Sigmoid colon (tissue), 6 donors: ENCODE measurements at regions not wholly inside any gene's neighbourhood (a gene's known extent, or its start where the extent isn't known, plus 50 kb on each side); places are given as distances from the start of the nearest gene placed in this dataset.

Experiments used
- DNase-seq: peaks from one replicate; pipeline ENCODE4 v3.0.0-alpha.2; 2019
- H3K27ac ChIP-seq, 4 donors: fragments of 200-600 bp; sonication (generic); one replicate each; pipeline ENCODE4 v1.5.1; 2016 to 2019; ENCODE audit warnings: mild to moderate bottlenecking in 1 of 4
- H3K27me3 ChIP-seq, 3 donors: fragments of 200-600 bp; sonication (generic); one replicate each; pipeline ENCODE4 v1.5.1; 2019; ENCODE audit warnings: mild to moderate bottlenecking in 1 of 3
- H3K36me3 ChIP-seq, 4 donors: fragments of 200-600 bp; sonication (generic); one replicate each; pipeline ENCODE4 v1.5.1; 2016 to 2019
- H3K4me1 ChIP-seq, 4 donors: fragments of 200-600 bp; sonication (generic); one replicate each; pipeline ENCODE4 v1.5.1; 2017 to 2019
- H3K4me3 ChIP-seq, 4 donors: fragments of 200-600 bp; sonication (generic); one replicate each; pipeline ENCODE4 v1.5.1; 2017 to 2019; ENCODE audit warnings: mild to moderate bottlenecking in 2 of 4, moderate library complexity in 1 of 4
- H3K9me3 ChIP-seq, 4 donors: fragments of 200-600 bp in 3 of 4; sonication (generic) in 3 of 4; one replicate each; pipeline versions ENCODE4 v1.5.1 to v1.6.1; 2013 to 2019
- EP300 ChIP-seq, 4 donors: sonication (generic); formaldehyde crosslinking; IDR thresholded peaks; one replicate each; pipeline ENCODE4 v1.6.1; 2017; ENCODE audit warnings: antibody characterized with exemption in 4 of 4
- POLR2A ChIP-seq, 2 donors: fragments of 450-650 bp; IDR thresholded peaks; one replicate each; pipeline ENCODE4 v1.6.1; 2016; ENCODE audit warnings: antibody characterized with exemption in 2 of 2, mild to moderate bottlenecking in 2 of 2, moderate library complexity in 2 of 2
- POLR2AphosphoS5 ChIP-seq, 4 donors: sonication (generic); formaldehyde crosslinking; IDR thresholded peaks; one replicate each; pipeline ENCODE4 v1.6.1; 2017; ENCODE audit warnings: antibody characterized with exemption in 4 of 4
- WGBS, 2 donors: extraction: QIAGEN DNeasy Blood & Tissue Kit; methylation state at CpG; one replicate each; pipeline ENCODE4 v1.1.7; 2013; 5-methylcytosine and 5-hydroxymethylcytosine counted together
- intact Hi-C: fragments of 100-400 bp; cut with DNase I; formaldehyde crosslinking; loops from one replicate; pipeline ENCODE4 v1.15.1; 2023
- TF ChIP-seq, protein P1 (sequence below), 4 experiments: fragments of 450-650 bp in 3 of 4; fragments of 200-600 bp in 1 of 4; IDR thresholded peaks; one replicate each; pipeline ENCODE4 v1.5.1; 2016 to 2019; ENCODE audit warnings: antibody characterized with exemption in 4 of 4, mild to moderate bottlenecking in 3 of 4, moderate library complexity in 2 of 4
- donor health status: healthy with polysubstance abuse.
- donor health status: healthy.

DNA sequence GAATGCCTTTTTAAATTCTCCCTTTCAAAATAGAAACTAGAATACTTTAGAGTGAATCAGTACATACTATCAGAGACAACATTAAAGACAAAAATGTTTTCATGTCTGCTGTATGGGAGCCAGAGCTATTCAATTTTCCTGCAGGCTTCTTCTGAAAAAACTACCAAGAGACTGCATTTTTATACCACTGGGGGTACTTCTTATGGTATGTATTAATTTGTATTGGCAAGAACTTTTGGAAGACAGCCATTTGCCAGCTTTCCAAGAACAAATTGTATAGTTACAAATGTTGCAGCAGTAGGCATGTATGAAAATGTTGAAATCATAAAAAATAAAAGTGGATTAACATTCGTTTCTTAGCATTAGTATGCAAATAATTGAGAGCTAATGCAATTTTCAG lies 1010.0 kb upstream of the CADM2 start:
- DNase-seq, result no peak
- intact Hi-C loops, result no loop called here
- no peaks in the 10 kb centered on the region for H3K4me1 ChIP-seq
- 75 to 79% methylated on average over 1 of the region's 1 CpG for WGBS, 2 donors
- no peaks in the 10 kb centered on the region for H3K36me3 ChIP-seq
- no peak overlapping the region for H3K27ac ChIP-seq
- TF ChIP-seq, protein P1, sequence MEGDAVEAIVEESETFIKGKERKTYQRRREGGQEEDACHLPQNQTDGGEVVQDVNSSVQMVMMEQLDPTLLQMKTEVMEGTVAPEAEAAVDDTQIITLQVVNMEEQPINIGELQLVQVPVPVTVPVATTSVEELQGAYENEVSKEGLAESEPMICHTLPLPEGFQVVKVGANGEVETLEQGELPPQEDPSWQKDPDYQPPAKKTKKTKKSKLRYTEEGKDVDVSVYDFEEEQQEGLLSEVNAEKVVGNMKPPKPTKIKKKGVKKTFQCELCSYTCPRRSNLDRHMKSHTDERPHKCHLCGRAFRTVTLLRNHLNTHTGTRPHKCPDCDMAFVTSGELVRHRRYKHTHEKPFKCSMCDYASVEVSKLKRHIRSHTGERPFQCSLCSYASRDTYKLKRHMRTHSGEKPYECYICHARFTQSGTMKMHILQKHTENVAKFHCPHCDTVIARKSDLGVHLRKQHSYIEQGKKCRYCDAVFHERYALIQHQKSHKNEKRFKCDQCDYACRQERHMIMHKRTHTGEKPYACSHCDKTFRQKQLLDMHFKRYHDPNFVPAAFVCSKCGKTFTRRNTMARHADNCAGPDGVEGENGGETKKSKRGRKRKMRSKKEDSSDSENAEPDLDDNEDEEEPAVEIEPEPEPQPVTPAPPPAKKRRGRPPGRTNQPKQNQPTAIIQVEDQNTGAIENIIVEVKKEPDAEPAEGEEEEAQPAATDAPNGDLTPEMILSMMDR (IDR thresholded peaks at IDR 0.05), result no peak
- TF ChIP-seq POLR2AphosphoS5 (IDR thresholded peaks at IDR 0.05), result no peak
- no peak for TF ChIP-seq POLR2A (IDR thresholded peaks at IDR 0.05)
- TF ChIP-seq EP300 (IDR thresholded peaks at IDR 0.05), result no peak
- H3K4me3 ChIP-seq, result no peak overlapping the region
- H3K27me3 ChIP-seq, result no peaks in the 10 kb centered on the region
- no peaks in the 10 kb centered on the region for H3K9me3 ChIP-seq

DNA sequence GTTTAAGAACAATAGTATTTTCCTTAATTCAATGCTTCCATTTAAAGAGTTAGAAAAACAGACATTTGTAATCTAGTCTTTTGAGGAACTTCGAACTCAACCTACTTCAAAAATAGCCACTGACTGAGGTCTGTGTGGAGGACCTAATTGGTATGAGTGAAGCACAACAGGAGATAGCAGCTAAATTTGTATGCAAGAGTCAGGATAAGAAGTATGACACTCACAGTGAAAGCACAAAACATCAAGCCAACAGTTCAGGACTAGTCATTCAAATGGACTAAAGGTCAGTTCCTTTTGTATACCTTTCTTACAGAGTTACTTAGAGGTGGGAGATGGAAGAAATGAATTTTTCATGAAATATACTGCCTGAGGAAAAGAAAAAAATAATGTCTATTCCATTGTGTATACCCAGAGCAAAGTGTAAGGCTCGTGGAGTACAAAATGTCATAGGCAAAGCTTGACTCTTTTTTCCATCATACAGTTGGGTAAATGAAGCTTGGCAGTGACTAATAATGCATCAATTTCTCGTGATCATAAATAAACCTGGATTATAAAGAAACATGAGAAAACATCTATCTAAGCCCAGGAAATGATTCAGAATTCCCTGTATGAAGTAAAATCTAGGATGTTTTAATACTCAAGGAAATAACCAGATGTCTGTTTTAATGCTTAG lies 1005.2 kb upstream of the CADM2 start:
- Histone ChIP-seq H3K4me3 (no peak overlapping the region), H3K9me3 (no peaks in the 10 kb centered on the region), H3K36me3 (no peaks in the 10 kb centered on the region), H3K4me1 (no peaks in the 10 kb centered on the region), H3K27me3 (no peaks in the 10 kb centered on the region), H3K27ac (no peak overlapping the region)
- intact Hi-C loops, result no loop called here
- 53 to 75% methylated on average over 3 of the region's 3 CpGs for WGBS, 2 donors
- TF ChIP-seq POLR2AphosphoS5 (IDR thresholded peaks at IDR 0.05), result no peak
- DNase-seq, result no peak

DNA sequence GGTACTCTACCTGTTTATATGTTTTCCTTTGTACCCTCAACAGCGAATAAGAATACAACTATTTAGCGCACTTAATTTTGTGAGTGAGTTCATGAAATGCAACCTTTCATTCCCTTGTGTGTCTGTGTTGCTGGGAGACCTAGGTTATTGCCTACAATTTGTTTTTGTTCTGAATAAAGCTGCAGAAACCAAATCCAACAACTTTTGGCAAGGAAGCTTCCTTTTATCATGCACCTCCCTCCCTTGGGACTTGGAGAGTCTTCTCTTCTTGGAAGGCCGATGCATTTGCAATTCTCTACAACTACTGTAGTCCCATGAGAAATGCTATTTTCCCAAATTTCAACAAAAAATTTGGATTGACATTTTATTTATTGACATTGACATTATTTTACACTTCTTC lies 1002.4 kb upstream of the CADM2 start:
- H3K27me3 ChIP-seq, result no peaks in the 10 kb centered on the region
- 85 to 87% methylated on average over 3 of the region's 3 CpGs for WGBS, 2 donors
- intact Hi-C loops, result no loop called here

DNA sequence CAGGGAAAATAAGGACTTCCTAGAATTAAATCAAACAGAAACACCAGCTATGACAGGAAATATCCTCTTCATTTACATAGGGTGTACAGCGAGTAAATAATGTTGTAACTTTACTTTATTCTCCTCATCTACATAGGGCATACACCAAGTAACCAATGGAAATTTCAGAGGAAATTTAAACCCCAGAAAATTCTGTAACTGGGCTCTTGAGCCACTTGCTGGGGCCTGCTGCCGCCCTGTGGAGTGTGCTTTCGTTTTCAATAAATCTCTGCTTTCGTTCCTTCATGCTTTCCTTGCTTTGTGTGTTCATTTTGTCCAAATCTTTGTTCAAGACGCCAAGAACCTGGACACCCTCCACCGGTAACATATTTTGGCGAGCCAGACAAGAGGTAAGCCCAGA lies 990.4 kb upstream of the CADM2 start:
- WGBS, 2 donors, result 79 to 85% methylated on average over 7 of the region's 7 CpGs
- no peak overlapping the region for H3K4me3 ChIP-seq
- no peaks in the 10 kb centered on the region for H3K4me1 ChIP-seq
- H3K9me3 ChIP-seq, result peaks cover 0 to 2% (median 0%) of the 10 kb centered on the region in 4 donors
- intact Hi-C loops, result no loop called here
- DNase-seq, result no peak
- H3K27ac ChIP-seq, result no peak overlapping the region
- H3K27me3 ChIP-seq, result no peaks in the 10 kb centered on the region
- TF ChIP-seq, protein P1 (IDR thresholded peaks at IDR 0.05), result no peak
- TF ChIP-seq POLR2AphosphoS5 (IDR thresholded peaks at IDR 0.05) (no peak), POLR2A (IDR thresholded peaks at IDR 0.05) (no peak), EP300 (IDR thresholded peaks at IDR 0.05) (no peak)
- H3K36me3 ChIP-seq, result no peaks in the 10 kb centered on the region

More for the DNA sequence above, 1002.4 kb upstream of the CADM2 start:
- Histone ChIP-seq H3K9me3 (no peaks in the 10 kb centered on the region), H3K4me3 (no peak overlapping the region), H3K36me3 (no peaks in the 10 kb centered on the region), H3K4me1 (no peaks in the 10 kb centered on the region), H3K27ac (no peak overlapping the region)
- DNase-seq, result no peak
- TF ChIP-seq, protein P1 (IDR thresholded peaks at IDR 0.05), result no peak
- TF ChIP-seq POLR2A (IDR thresholded peaks at IDR 0.05) (no peak), EP300 (IDR thresholded peaks at IDR 0.05) (no peak), POLR2AphosphoS5 (IDR thresholded peaks at IDR 0.05) (no peak)

DNA sequence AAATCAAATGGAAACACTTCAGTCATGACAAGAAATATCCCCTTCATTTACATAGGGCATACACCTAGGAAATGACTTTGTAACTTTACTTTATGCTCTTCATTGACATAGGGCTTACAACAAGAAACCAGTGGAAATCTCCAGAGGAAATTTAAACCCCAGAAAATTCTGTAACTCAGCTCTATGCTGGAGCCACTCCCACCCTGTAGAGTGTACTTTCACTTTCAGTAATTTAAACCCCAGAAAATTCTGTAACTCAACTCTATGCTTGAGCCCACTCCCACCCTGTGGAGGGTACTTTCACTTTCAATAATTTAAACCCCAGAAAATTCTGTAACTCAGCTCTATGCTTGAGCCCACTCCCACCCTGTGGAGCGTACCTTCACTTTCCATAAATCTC lies 987.1 kb upstream of the CADM2 start:
- no peak overlapping the region for H3K27ac ChIP-seq
- no peaks in the 10 kb centered on the region for H3K36me3 ChIP-seq
- DNase-seq, result no peak
- intact Hi-C loops, result no loop called here
- peaks cover 0 to 2% (median 0%) of the 10 kb centered on the region in 4 donors for H3K9me3 ChIP-seq
- no peaks in the 10 kb centered on the region for H3K4me1 ChIP-seq
- H3K4me3 ChIP-seq, result no peak overlapping the region
- TF ChIP-seq POLR2AphosphoS5 (IDR thresholded peaks at IDR 0.05) (no peak), POLR2A (IDR thresholded peaks at IDR 0.05) (no peak)
- TF ChIP-seq, protein P1 (IDR thresholded peaks at IDR 0.05), result no peak
- 84 to 95% methylated on average over 1 of the region's 1 CpG for WGBS, 2 donors
- H3K27me3 ChIP-seq, result no peaks in the 10 kb centered on the region
